ENCODE measurements at regions not wholly inside any gene's neighbourhood (a gene's known extent, or its start where the extent isn't known, plus 50 kb on each side); places are given as distances from the start of the nearest gene placed in this dataset.

- POLR2A ChIA-PET, result no interaction called here
- CTCF ChIA-PET (ENCODE audit: low intra/inter-chr PET ratio, low total read pairs), result no interaction called here
- no TSS peak for BruUV-seq (replicated peaks)
Observed at GRCh38 chr13:74892096-74892495, 589.9 kb downstream of the TBC1D4 start.

More at GRCh38 chr13:74892096-74892495, 589.9 kb downstream of the TBC1D4 start:
- H3K9ac ChIP-seq (ENCODE audit: insufficient read depth, low read depth, low read length), result no peak overlapping the region
- no peaks in the 10 kb centered on the region for H3K79me2 ChIP-seq (ENCODE audit: insufficient read depth, low read length)
- H3K4me3 ChIP-seq (replicated peaks in 1 of 3; ENCODE audit: insufficient read depth in 1 of 3, low read depth in 2 of 3, low read length in 3 of 3), result no peak overlapping the region
- ATAC-seq (no peak), FAIRE-seq (no peak), DNase-seq (ENCODE audit: low spot score) (no peak)
- intact Hi-C loops (cut with micrococcal nuclease; ENCODE audit: unreplicated experiment) (no loop called here), in situ Hi-C loops (cut with HindIII; ENCODE audit: extremely low pct_ligation_motif_present, low pct_unique_long_range_greater_than_20kb) (no loop called here)
- H3K9me3 ChIP-seq (ENCODE audit: low read length), result no peaks in the 10 kb centered on the region
- WGBS (ENCODE audit: low lambda C conversion rate), result 16% methylated on average over 3 of the region's 3 CpGs
- H3K36me3 ChIP-seq (replicated peaks in 1 of 2; ENCODE audit: control insufficient read depth in 1 of 2, insufficient read depth in 2 of 2, low read length in 2 of 2), result no peaks in the 10 kb centered on the region
- H4K20me1 ChIP-seq (ENCODE audit: insufficient read depth, low read length), result no peaks in the 10 kb centered on the region
- no peak overlapping the region for H3K27ac ChIP-seq (ENCODE audit: extremely low read length, insufficient read depth, low read length)
- no peak overlapping the region for H3K4me2 ChIP-seq (ENCODE audit: low read depth, low read length)
- TF ChIP-seq CEBPZ (IDR thresholded peaks at IDR 0.05; ENCODE audit: low read length) (no peak), ZNF382 (CRISPR knock-in tag; IDR thresholded peaks at IDR 0.05; ENCODE audit: borderline replicate concordance) (no peak), PRDM10 (CRISPR knock-in tag; IDR thresholded peaks at IDR 0.05; ENCODE audit: low read depth) (no peak), ZNF83 (CRISPR knock-in tag; IDR thresholded peaks at IDR 0.05; ENCODE audit: borderline replicate concordance) (no peak), HOXA5 (CRISPR knock-in tag; IDR thresholded peaks at IDR 0.05) (no peak), ZNF234 (CRISPR knock-in tag; conservative IDR thresholded peaks at IDR 0.05) (no peak)
- H3K4me1 ChIP-seq (ENCODE audit: insufficient read depth, low read length), result no peaks in the 10 kb centered on the region
- no peak overlapping the region for H2AFZ ChIP-seq (ENCODE audit: low read length)
- H3K27me3 ChIP-seq (ENCODE audit: control insufficient read depth in 1 of 2, insufficient read depth in 2 of 2, low read length in 2 of 2), result no peaks in the 10 kb centered on the region
